Breast epithelium (tissue), 4 donors: ENCODE measurements at regions not wholly inside any gene's neighbourhood (a gene's known extent, or its start where the extent isn't known, plus 50 kb on each side); places are given as distances from the start of the nearest gene placed in this dataset.

Source experiments
- DNase-seq, 2 donors: peaks; one replicate each; pipeline ENCODE4 v3.0.0-alpha.2; 2019; ENCODE audit warnings: low spot score in 2 of 2
- H3K27ac ChIP-seq, 2 donors: fragments of 200-600 bp; sonication (generic) in 1 of 2; one replicate each; pipeline ENCODE4 v1.5.1; 2016 to 2019; ENCODE audit warnings: mild to moderate bottlenecking in 1 of 2
- H3K27me3 ChIP-seq, 2 donors: fragments of 200-600 bp; sonication (generic) in 1 of 2; one replicate each; pipeline versions ENCODE4 v1.5.1 to v1.6.0; 2017 to 2019; ENCODE audit warnings: control low read depth in 1 of 2, mild to moderate bottlenecking in 1 of 2
- H3K36me3 ChIP-seq: fragments of 200-600 bp; one replicate; pipeline ENCODE4 v1.5.1; 2019
- H3K4me1 ChIP-seq, 2 donors: fragments of 200-600 bp; sonication (generic); one replicate each; pipeline ENCODE4 v1.5.1; 2016 to 2019; ENCODE audit warnings: control low read depth in 1 of 2
- H3K4me3 ChIP-seq, 3 donors: fragments of 200-600 bp; sonication (generic); 1 replicate in 2 of 3; 2 replicates in 1 of 3; pipeline ENCODE4 v1.5.1; 2016 to 2019; ENCODE audit warnings: mild to moderate bottlenecking in 3 of 3, moderate library complexity in 2 of 3
- H3K9me3 ChIP-seq, 2 donors: fragments of 200-600 bp; sonication (generic) in 1 of 2; one replicate each; pipeline ENCODE4 v1.5.1; 2016 to 2019; ENCODE audit warnings: control low read depth in 1 of 2
- CTCF ChIP-seq, 3 donors: fragments of 450-650 bp; IDR thresholded peaks; one replicate each; pipeline ENCODE4 v1.5.1; 2016 to 2017; ENCODE audit warnings: antibody characterized with exemption in 3 of 3, mild to moderate bottlenecking in 3 of 3, moderate library complexity in 3 of 3
- POLR2A ChIP-seq: fragments of 450-650 bp; IDR thresholded peaks from one replicate; pipeline ENCODE4 v1.6.1; 2016; ENCODE audit warnings: antibody characterized with exemption, mild to moderate bottlenecking, moderate library complexity
- POLR2AphosphoS5 ChIP-seq, 3 donors: sonication (generic); formaldehyde crosslinking; IDR thresholded peaks; one replicate each; pipeline ENCODE4 v1.6.1; 2017; ENCODE audit warnings: antibody characterized with exemption in 3 of 3
- intact Hi-C: fragments of 100-400 bp; cut with DNase I; formaldehyde crosslinking; loops from one replicate; pipeline ENCODE4 v1.15.1; 2023; ENCODE audit warnings: low total_unique reads

- no peaks in the 10 kb centered on the region for H3K27me3 ChIP-seq
- no peak overlapping the region for H3K27ac ChIP-seq
- no peaks in the 10 kb centered on the region for H3K4me1 ChIP-seq
- H3K36me3 ChIP-seq: no peaks in the 10 kb centered on the region
- TF ChIP-seq CTCF (IDR thresholded peaks at IDR 0.05) (no peak), POLR2A (no peak), POLR2AphosphoS5 (IDR thresholded peaks at IDR 0.05) (no peak)
- intact Hi-C loops: loop anchor here (5.0 kb wide), 1 partner anchor 383 kb away; no protein-coding TSS in a partner anchor
- no peak overlapping the region for H3K4me3 ChIP-seq
- DNase-seq: no peak
- no peaks in the 10 kb centered on the region for H3K9me3 ChIP-seq
Observed at GRCh38 chr4:152269448-152270191, 266.3 kb downstream of the FBXW7 start.

- Histone ChIP-seq H3K4me1 (no peaks in the 10 kb centered on the region), H3K4me3 (no peak overlapping the region), H3K27me3 (no peaks in the 10 kb centered on the region), H3K36me3 (no peaks in the 10 kb centered on the region), H3K9me3 (no peaks in the 10 kb centered on the region), H3K27ac (no peak overlapping the region)
- TF ChIP-seq POLR2A: no peak
- TF ChIP-seq CTCF (IDR thresholded peaks at IDR 0.05): no peak
- no peak for TF ChIP-seq POLR2AphosphoS5 (IDR thresholded peaks at IDR 0.05)
- no peak for DNase-seq
- intact Hi-C loops: loop anchor here (5.0 kb wide), 1 partner anchor 384 kb away; no protein-coding TSS in a partner anchor
Observed at GRCh38 chr4:152267811-152268210, 268.1 kb downstream of the FBXW7 start.

- intact Hi-C loops: loop anchor here (5.0 kb wide), 1 partner anchor 385 kb away; no protein-coding TSS in a partner anchor
- H3K9me3 ChIP-seq: no peaks in the 10 kb centered on the region
- DNase-seq: no peak
- H3K36me3 ChIP-seq: no peaks in the 10 kb centered on the region
- H3K4me1 ChIP-seq: no peaks in the 10 kb centered on the region
- H3K4me3 ChIP-seq: no peak overlapping the region
- no peak overlapping the region for H3K27ac ChIP-seq
- TF ChIP-seq POLR2A: no peak
- TF ChIP-seq CTCF (IDR thresholded peaks at IDR 0.05): no peak
- TF ChIP-seq POLR2AphosphoS5 (IDR thresholded peaks at IDR 0.05): no peak
- H3K27me3 ChIP-seq: no peaks in the 10 kb centered on the region
Observed at GRCh38 chr4:152266831-152267480, 268.9 kb downstream of the FBXW7 start.

- H3K27ac ChIP-seq: no peak overlapping the region
- H3K9me3 ChIP-seq: peaks cover 0 to 6% of the 10 kb centered on the region in 2 donors
- no peaks in the 10 kb centered on the region for H3K36me3 ChIP-seq
- TF ChIP-seq CTCF (IDR thresholded peaks at IDR 0.05): no peak
- no peak for TF ChIP-seq POLR2AphosphoS5 (IDR thresholded peaks at IDR 0.05)
- no peak for TF ChIP-seq POLR2A
- no peaks in the 10 kb centered on the region for H3K4me1 ChIP-seq
- no peak for DNase-seq
- intact Hi-C loops: loop anchor here (5.0 kb wide), 1 partner anchor 387 kb away; no protein-coding TSS in a partner anchor
- H3K4me3 ChIP-seq: no peak overlapping the region
- H3K27me3 ChIP-seq: no peaks in the 10 kb centered on the region
Observed at GRCh38 chr4:152265149-152265621, 270.7 kb downstream of the FBXW7 start.

- TF ChIP-seq POLR2AphosphoS5 (IDR thresholded peaks at IDR 0.05): no peak
- no peak for TF ChIP-seq CTCF (IDR thresholded peaks at IDR 0.05)
- TF ChIP-seq POLR2A: no peak
- intact Hi-C loops: no loop called here
- H3K27ac ChIP-seq: no peak overlapping the region
- peaks cover 0 to 6% of the 10 kb centered on the region in 2 donors for H3K9me3 ChIP-seq
- H3K36me3 ChIP-seq: no peaks in the 10 kb centered on the region
- H3K4me1 ChIP-seq: no peaks in the 10 kb centered on the region
- no peaks in the 10 kb centered on the region for H3K27me3 ChIP-seq
- DNase-seq: no peak
- H3K4me3 ChIP-seq: no peak overlapping the region
Observed at GRCh38 chr4:152264106-152264505, 271.8 kb downstream of the FBXW7 start.
